ENCODE measurements at regions not wholly inside any gene's neighbourhood (a gene's known extent, or its start where the extent isn't known, plus 50 kb on each side); places are given as distances from the start of the nearest gene placed in this dataset.

DNA sequence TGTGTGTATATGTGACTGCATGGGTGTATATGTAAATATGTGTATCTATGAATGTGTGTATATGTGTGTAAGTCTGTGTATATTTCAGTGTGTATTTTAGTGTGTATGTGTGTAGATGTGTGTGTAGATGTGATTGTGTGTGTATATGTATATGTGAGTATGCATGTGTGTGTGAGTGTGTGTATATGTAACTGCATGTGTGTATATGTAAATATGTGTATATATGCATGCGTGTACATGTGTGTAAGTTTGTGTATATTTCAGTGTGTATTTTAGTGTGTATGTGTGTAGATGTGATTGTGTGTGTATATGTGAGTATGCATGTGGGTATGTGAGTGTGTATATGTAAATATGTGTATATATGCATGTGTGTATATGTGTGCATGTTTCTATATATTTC is 169.9 kb downstream of the MN1 start:
- TF ChIP-seq, protein P1, sequence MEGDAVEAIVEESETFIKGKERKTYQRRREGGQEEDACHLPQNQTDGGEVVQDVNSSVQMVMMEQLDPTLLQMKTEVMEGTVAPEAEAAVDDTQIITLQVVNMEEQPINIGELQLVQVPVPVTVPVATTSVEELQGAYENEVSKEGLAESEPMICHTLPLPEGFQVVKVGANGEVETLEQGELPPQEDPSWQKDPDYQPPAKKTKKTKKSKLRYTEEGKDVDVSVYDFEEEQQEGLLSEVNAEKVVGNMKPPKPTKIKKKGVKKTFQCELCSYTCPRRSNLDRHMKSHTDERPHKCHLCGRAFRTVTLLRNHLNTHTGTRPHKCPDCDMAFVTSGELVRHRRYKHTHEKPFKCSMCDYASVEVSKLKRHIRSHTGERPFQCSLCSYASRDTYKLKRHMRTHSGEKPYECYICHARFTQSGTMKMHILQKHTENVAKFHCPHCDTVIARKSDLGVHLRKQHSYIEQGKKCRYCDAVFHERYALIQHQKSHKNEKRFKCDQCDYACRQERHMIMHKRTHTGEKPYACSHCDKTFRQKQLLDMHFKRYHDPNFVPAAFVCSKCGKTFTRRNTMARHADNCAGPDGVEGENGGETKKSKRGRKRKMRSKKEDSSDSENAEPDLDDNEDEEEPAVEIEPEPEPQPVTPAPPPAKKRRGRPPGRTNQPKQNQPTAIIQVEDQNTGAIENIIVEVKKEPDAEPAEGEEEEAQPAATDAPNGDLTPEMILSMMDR (IDR thresholded peaks at IDR 0.05; ENCODE audit: insufficient read depth, low read depth, low read length) = no peak
- no peak for TF ChIP-seq EZH2 (IDR thresholded peaks at IDR 0.05; ENCODE audit: insufficient read depth, low read length)

Measured in astrocyte (in vitro differentiated cells and primary cell).